ENCODE measurements at regions not wholly inside any gene's neighbourhood (a gene's known extent, or its start where the extent isn't known, plus 50 kb on each side); places are given as distances from the start of the nearest gene placed in this dataset.

DNA sequence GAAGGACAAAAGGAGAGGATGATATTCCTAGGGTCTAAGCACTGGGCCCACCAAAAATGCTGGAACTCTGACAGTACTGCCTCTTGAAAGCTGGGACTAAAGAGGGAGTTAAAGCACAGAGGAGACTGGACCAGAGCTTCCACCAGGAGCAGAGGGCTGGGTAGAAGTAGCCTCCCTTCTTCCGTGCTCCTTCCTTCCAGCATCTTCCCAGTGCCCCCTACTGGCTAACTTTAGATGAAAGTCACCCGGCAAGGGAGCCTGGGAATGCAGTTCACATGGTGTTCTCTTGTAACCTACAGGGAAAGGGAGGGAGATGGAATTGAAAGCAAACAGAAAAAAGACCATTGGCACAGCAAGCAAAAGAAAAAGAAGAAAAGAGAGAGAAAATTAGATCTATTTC lies 106.1 kb upstream of the COL8A1 start:
- no peaks in the 10 kb centered on the region for H3K27me3 ChIP-seq (ENCODE audit: low read depth)
- H3K36me3 ChIP-seq: no peaks in the 10 kb centered on the region
- intact Hi-C loops (cut with micrococcal nuclease): no loop called here
- H3K4me3 ChIP-seq: no peak overlapping the region
- H3K4me1 ChIP-seq: peaks cover 3% of the 10 kb centered on the region
- H3K9me3 ChIP-seq (replicated peaks): no peaks in the 10 kb centered on the region
- H3K27ac ChIP-seq (replicated peaks): no peak overlapping the region
- TF ChIP-seq, protein P1, sequence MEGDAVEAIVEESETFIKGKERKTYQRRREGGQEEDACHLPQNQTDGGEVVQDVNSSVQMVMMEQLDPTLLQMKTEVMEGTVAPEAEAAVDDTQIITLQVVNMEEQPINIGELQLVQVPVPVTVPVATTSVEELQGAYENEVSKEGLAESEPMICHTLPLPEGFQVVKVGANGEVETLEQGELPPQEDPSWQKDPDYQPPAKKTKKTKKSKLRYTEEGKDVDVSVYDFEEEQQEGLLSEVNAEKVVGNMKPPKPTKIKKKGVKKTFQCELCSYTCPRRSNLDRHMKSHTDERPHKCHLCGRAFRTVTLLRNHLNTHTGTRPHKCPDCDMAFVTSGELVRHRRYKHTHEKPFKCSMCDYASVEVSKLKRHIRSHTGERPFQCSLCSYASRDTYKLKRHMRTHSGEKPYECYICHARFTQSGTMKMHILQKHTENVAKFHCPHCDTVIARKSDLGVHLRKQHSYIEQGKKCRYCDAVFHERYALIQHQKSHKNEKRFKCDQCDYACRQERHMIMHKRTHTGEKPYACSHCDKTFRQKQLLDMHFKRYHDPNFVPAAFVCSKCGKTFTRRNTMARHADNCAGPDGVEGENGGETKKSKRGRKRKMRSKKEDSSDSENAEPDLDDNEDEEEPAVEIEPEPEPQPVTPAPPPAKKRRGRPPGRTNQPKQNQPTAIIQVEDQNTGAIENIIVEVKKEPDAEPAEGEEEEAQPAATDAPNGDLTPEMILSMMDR (IDR thresholded peaks at IDR 0.05; ENCODE audit: borderline replicate concordance): peak; percentile 71
- no peak for DNase-seq

DNA sequence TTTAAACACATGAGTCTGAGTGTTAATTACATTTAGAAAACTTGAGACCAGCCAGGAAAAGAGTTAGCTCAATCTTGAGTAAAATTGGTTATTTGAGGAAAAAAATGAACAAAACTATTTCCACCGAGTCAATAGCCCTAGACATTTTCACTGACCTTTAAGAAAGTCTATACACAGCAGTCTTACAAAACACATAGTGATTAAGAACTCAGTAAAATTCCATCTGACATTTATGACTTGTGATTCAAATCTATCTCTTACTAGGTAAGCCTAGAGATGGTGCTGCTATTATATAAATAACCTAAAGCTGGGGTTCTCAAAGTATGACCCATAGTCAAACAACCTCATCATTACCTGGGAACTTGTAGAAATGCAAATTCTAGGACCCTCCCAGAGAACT lies 109.1 kb upstream of the COL8A1 start:
- Histone ChIP-seq H3K9me3 (replicated peaks) (no peaks in the 10 kb centered on the region), H3K27ac (replicated peaks) (no peak overlapping the region), H3K4me3 (no peak overlapping the region), H3K27me3 (ENCODE audit: low read depth) (no peaks in the 10 kb centered on the region), H3K4me1 (no peaks in the 10 kb centered on the region), H3K36me3 (no peaks in the 10 kb centered on the region)
- intact Hi-C loops (cut with micrococcal nuclease): no loop called here
- DNase-seq: no peak
- TF ChIP-seq, protein P1 (IDR thresholded peaks at IDR 0.05; ENCODE audit: borderline replicate concordance): no peak

DNA sequence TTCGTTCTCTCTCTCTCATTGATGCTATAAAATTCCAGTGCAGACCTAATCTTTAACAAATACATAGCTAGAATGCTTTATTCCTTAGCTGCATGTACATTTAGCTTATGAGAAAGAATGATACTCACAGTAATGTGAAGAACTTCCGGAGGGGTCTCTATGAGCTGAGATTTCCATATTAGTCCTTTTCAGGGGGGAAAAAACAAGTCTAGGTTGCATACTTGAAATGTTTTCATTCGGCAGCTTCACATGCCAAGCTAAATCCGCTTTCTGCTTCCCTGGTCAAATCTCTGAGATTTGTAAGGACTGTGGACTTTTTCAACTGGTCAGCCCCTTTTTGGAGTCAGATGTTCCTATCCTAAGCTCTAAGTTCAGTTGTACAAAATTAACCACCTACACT lies 111.5 kb upstream of the COL8A1 start:
- intact Hi-C loops (cut with micrococcal nuclease): no loop called here
- no peak overlapping the region for H3K27ac ChIP-seq (replicated peaks)

DNA sequence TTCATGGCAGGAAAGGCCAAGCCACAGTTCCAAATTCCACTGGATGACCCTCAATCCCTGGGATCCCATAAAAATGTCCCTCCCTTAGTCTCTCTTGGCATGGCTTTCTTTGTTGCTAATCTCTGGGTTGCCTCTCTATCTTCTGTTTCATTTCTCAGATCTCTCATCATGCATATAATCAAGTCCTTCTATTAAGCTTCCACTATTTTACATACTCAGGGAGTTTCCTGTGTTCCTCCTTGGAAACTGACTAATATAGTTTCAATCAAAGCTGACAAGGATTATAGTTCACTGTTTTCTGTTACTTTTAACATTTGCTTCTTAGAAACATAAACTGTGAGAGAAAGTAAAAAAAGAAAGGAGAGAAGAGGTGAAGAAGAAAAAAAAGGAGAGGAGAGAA lies 113.8 kb upstream of the COL8A1 start:
- H3K4me3 ChIP-seq: no peak overlapping the region
- intact Hi-C loops (cut with micrococcal nuclease): no loop called here
- H3K4me1 ChIP-seq: no peaks in the 10 kb centered on the region
- TF ChIP-seq, protein P1 (IDR thresholded peaks at IDR 0.05; ENCODE audit: borderline replicate concordance): no peak
- no peaks in the 10 kb centered on the region for H3K27me3 ChIP-seq (ENCODE audit: low read depth)
- H3K27ac ChIP-seq (replicated peaks): no peak overlapping the region
- H3K9me3 ChIP-seq (replicated peaks): no peaks in the 10 kb centered on the region
- no peak for DNase-seq
- no peaks in the 10 kb centered on the region for H3K36me3 ChIP-seq

More for the DNA sequence above, 111.5 kb upstream of the COL8A1 start:
- Histone ChIP-seq H3K4me3 (no peak overlapping the region), H3K27me3 (ENCODE audit: low read depth) (no peaks in the 10 kb centered on the region), H3K36me3 (no peaks in the 10 kb centered on the region), H3K4me1 (no peaks in the 10 kb centered on the region), H3K9me3 (replicated peaks) (no peaks in the 10 kb centered on the region)
- DNase-seq: no peak
- TF ChIP-seq, protein P1 (IDR thresholded peaks at IDR 0.05; ENCODE audit: borderline replicate concordance): no peak

DNA sequence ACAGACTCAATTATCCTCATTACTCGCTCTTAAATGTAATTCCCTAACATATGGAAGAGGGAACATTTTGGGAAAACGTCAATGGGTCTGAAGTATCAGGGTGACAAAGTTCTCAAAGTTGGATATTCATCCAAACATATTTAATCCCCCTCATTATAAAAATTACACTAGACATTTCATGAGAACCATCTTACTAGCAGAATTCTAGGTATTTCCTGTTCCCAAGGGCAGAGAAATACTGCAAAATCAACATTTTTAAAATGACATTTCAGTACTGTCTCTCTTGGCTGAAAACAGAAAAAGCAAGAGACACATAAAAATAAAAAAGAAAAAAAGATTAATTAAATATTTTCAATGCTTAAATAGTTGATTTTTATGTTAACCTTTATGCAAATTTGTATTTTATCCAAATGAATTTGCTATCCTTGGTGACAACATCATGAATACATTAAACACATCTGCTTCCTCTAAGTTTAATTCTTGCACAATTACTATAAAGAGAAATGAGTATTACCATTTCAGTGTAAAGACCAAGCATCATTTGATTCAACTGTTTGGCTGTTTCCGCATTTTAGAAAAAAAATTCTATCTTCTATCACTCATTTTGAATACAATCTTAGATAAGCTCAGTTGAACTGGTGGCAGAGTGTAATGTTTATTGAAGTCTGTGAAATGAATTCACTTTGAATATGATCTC lies 114.8 kb upstream of the COL8A1 start:
- no peaks in the 10 kb centered on the region for H3K27me3 ChIP-seq (ENCODE audit: low read depth)
- no peaks in the 10 kb centered on the region for H3K36me3 ChIP-seq
- no peak overlapping the region for H3K4me3 ChIP-seq
- H3K27ac ChIP-seq (replicated peaks): no peak overlapping the region
- no peaks in the 10 kb centered on the region for H3K9me3 ChIP-seq (replicated peaks)
- intact Hi-C loops (cut with micrococcal nuclease): no loop called here
- H3K4me1 ChIP-seq: no peaks in the 10 kb centered on the region
- TF ChIP-seq, protein P1 (IDR thresholded peaks at IDR 0.05; ENCODE audit: borderline replicate concordance): no peak
- DNase-seq: no peak

Measured in left ventricle myocardium inferior (tissue), 1 donor.